Neural progenitor cell (in vitro differentiated cells): ENCODE measurements at regions not wholly inside any gene's neighbourhood (a gene's known extent, or its start where the extent isn't known, plus 50 kb on each side); places are given as distances from the start of the nearest gene placed in this dataset.

Source experiments
- EZH2phosphoT487 ChIP-seq: fragments of 200-600 bp; sonication (generic); IDR thresholded peaks from 2 replicates; pipeline ENCODE4 v1.6.1; 2017; ENCODE audit warnings: antibody characterized with exemption
- TF ChIP-seq, protein P1 (sequence below): fragments of 200-600 bp; sonication (generic); IDR thresholded peaks from 2 replicates; pipeline ENCODE4 v1.5.1; 2017; ENCODE audit warnings: antibody characterized with exemption, mild to moderate bottlenecking

DNA sequence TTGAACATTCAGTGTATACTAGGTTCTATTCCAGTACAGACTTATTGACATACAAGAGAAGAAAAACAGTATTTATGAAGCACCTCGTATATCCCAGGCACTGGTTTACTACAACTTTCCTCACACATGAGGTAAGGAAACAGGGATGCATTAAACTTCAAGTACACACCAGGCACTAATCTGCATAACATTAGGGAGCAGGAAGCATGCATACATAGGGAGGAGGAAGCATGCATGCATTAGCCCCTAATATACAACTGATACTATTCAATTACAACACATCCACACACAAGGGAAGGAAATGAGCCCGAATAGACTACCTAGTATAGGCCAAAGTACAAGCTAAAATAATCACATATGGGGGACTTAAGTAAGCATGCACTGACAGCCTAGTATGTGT, 525.3 kb downstream of the SUCLG1 start:
- TF ChIP-seq, protein P1, sequence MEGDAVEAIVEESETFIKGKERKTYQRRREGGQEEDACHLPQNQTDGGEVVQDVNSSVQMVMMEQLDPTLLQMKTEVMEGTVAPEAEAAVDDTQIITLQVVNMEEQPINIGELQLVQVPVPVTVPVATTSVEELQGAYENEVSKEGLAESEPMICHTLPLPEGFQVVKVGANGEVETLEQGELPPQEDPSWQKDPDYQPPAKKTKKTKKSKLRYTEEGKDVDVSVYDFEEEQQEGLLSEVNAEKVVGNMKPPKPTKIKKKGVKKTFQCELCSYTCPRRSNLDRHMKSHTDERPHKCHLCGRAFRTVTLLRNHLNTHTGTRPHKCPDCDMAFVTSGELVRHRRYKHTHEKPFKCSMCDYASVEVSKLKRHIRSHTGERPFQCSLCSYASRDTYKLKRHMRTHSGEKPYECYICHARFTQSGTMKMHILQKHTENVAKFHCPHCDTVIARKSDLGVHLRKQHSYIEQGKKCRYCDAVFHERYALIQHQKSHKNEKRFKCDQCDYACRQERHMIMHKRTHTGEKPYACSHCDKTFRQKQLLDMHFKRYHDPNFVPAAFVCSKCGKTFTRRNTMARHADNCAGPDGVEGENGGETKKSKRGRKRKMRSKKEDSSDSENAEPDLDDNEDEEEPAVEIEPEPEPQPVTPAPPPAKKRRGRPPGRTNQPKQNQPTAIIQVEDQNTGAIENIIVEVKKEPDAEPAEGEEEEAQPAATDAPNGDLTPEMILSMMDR, result no peak
- no peak for TF ChIP-seq EZH2phosphoT487
